SK-N-SH (cell line): ENCODE measurements at regions not wholly inside any gene's neighbourhood (a gene's known extent, or its start where the extent isn't known, plus 50 kb on each side); places are given as distances from the start of the nearest gene placed in this dataset.

Experiments used
- CTCF ChIA-PET: fragments of 300-600, 350-600 bp; formaldehyde crosslinking; extraction: SDS; loops from one replicate; lab custom pipeline; 2021; lab: Yijun Ruan, JAX
- POLR2A ChIA-PET: fragments of 350-600 bp; sonication (Branson Sonifier 250); formaldehyde crosslinking; extraction: SDS; loops from one replicate; lab custom pipeline; 2020; ENCODE audit warnings: antibody characterized with exemption, inconsistent platforms; lab: Yijun Ruan, JAX
- DNase-seq: peaks from one replicate; pipeline ENCODE4 v3.0.0; 2012
- H2AFZ ChIP-seq: fragments of 200-600 bp; sonication (generic); 2 replicates; pipeline ENCODE4 v1.8.1; 2016; ENCODE audit warnings: antibody characterized with exemption, mild to moderate bottlenecking, low read depth
- H3F3A ChIP-seq: fragments of 200-600 bp; sonication (generic); replicated peaks from 2 replicates; pipeline ENCODE3; 2016; ENCODE audit warnings: antibody characterized with exemption, mild to moderate bottlenecking; ENCODE audit not compliant: insufficient read depth
- H3K27ac ChIP-seq, 2 experiments: fragments of 200-500 bp in 1 of 2; fragments of 200-600 bp in 1 of 2; sonication (Bioruptor generic) in 1 of 2; sonication (generic), shearing (Covaris generic) in 1 of 2; 2 replicates each; pipeline versions ENCODE4 v1.5.1 to v1.6.1; 2014 to 2016; ENCODE audit warnings: low read depth in 2 of 2, inconsistent platforms in 1 of 2, low read length in 1 of 2, mild to moderate bottlenecking in 1 of 2, mixed read lengths in 1 of 2
- H3K27me3 ChIP-seq: fragments of 200-600 bp; sonication (generic), shearing (Covaris generic); 2 replicates; pipeline ENCODE4 v1.6.1; 2016; ENCODE audit warnings: mixed run types; ENCODE audit not compliant: insufficient read depth
- H3K36me3 ChIP-seq, 2 experiments: fragments of 200-500 bp in 1 of 2; fragments of 200-600 bp in 1 of 2; sonication (Bioruptor generic) in 1 of 2; sonication (generic) in 1 of 2; replicated peaks in 1 of 2; 2 replicates each; pipeline versions ENCODE3 to v1.5.1; 2014 to 2016; ENCODE audit warnings: low read length in 1 of 2, mild to moderate bottlenecking in 1 of 2; ENCODE audit not compliant: insufficient read depth in 2 of 2, control insufficient read depth in 1 of 2
- H3K4me1 ChIP-seq, 2 experiments: fragments of 200-500 bp in 1 of 2; fragments of 200-600 bp in 1 of 2; sonication (Bioruptor generic) in 1 of 2; sonication (generic), shearing (Covaris generic) in 1 of 2; 2 replicates each; pipeline versions ENCODE4 v1.5.1 to v1.6.1; 2014 to 2016; ENCODE audit warnings: low read depth in 1 of 2, low read length in 1 of 2, mixed run types in 1 of 2; ENCODE audit not compliant: insufficient read depth in 2 of 2, control insufficient read depth in 1 of 2
- H3K4me2 ChIP-seq: fragments of 200-600 bp; sonication (generic), shearing (Covaris generic); 2 replicates; pipeline ENCODE4 v1.6.1; 2017; ENCODE audit warnings: mixed run types
- H3K4me3 ChIP-seq, 2 experiments: fragments of 200-500 bp in 1 of 2; fragments of 200-600 bp in 1 of 2; sonication (Bioruptor generic) in 1 of 2; sonication (generic), shearing (Covaris generic) in 1 of 2; 2 replicates each; pipeline versions ENCODE4 v1.5.1 to v1.8.1; 2014 to 2016; ENCODE audit warnings: low read depth in 2 of 2, inconsistent platforms in 1 of 2, low read length in 1 of 2, mild to moderate bottlenecking in 1 of 2, mixed read lengths in 1 of 2, moderate library complexity in 1 of 2
- H3K79me2 ChIP-seq: fragments of 200-600 bp; sonication (generic); 2 replicates; pipeline ENCODE4 v1.8.1; 2017; ENCODE audit warnings: mild to moderate bottlenecking; ENCODE audit not compliant: insufficient read depth
- H3K9ac ChIP-seq: fragments of 200-600 bp; sonication (generic); 2 replicates; pipeline ENCODE4 v1.6.1; 2017; ENCODE audit warnings: mixed run types
- H3K9me2 ChIP-seq: fragments of 200-600 bp; sonication (generic); 2 replicates; pipeline ENCODE4 v1.6.1; 2017; ENCODE audit warnings: mixed run types
- H3K9me3 ChIP-seq: fragments of 200-600 bp; sonication (generic); 2 replicates; pipeline ENCODE4 v1.6.1; 2017; ENCODE audit warnings: mixed run types, mild to moderate bottlenecking, moderate library complexity
- H4K20me1 ChIP-seq: fragments of 200-600 bp; sonication (generic); 2 replicates; pipeline ENCODE4 v1.6.1; 2017; ENCODE audit warnings: mild to moderate bottlenecking, mixed run types; ENCODE audit not compliant: insufficient read depth
- CHD2 ChIP-seq: fragments of 150-350 bp; IDR thresholded peaks from 2 replicates; pipeline ENCODE4 v1.6.1; 2018; ENCODE audit warnings: low read length; ENCODE audit not compliant: partially characterized antibody
- EP300 ChIP-seq, 2 experiments: IDR thresholded peaks; 2 replicates each; pipeline versions ENCODE4 v1.4.0 to v1.6.1; 2012; ENCODE audit warnings: borderline replicate concordance in 1 of 2, low read depth in 1 of 2, low read length in 1 of 2
- EZH2phosphoT487 ChIP-seq: fragments of 200-600 bp; sonication (generic); IDR thresholded peaks from 2 replicates; pipeline ENCODE4 v1.6.1; 2017; ENCODE audit warnings: low read depth, mixed run types, mild to moderate bottlenecking, antibody characterized with exemption, moderate library complexity, borderline replicate concordance
- FOXJ3 ChIP-seq: sonication (generic); formaldehyde crosslinking; IDR thresholded peaks from 2 replicates; pipeline ENCODE4 v1.5.1; 2020; ENCODE audit warnings: mild to moderate bottlenecking, missing genetic modification reagents
- GATA2 ChIP-seq: sonication (generic); formaldehyde crosslinking; IDR thresholded peaks from 2 replicates; pipeline ENCODE4 v1.5.0; 2020; ENCODE audit warnings: mild to moderate bottlenecking, missing genetic modification reagents
- MEF2A ChIP-seq: IDR thresholded peaks from 2 replicates; pipeline ENCODE4 v1.4.0; 2012; ENCODE audit warnings: low read depth, borderline replicate concordance
- NRF1 ChIP-seq: IDR thresholded peaks from 2 replicates; pipeline ENCODE4 v1.6.1; 2012; ENCODE audit warnings: low read depth, mild to moderate bottlenecking, low read length
- POLR2AphosphoS5 ChIP-seq: IDR thresholded peaks from 2 replicates; pipeline ENCODE4 v1.6.1; 2012; ENCODE audit warnings: low read depth, low read length
- RCOR1 ChIP-seq: fragments of 150-350 bp; IDR thresholded peaks from 2 replicates; pipeline ENCODE4 v1.6.1; 2017; ENCODE audit warnings: antibody characterized with exemption, low read length
- RFX5 ChIP-seq: IDR thresholded peaks from 2 replicates; pipeline ENCODE4 v1.6.1; 2012; ENCODE audit warnings: mild to moderate bottlenecking, improper control_type of control experiment, low read length
- TEAD4 ChIP-seq: IDR thresholded peaks from 2 replicates; pipeline ENCODE4 v1.4.0; 2012; ENCODE audit warnings: mild to moderate bottlenecking, borderline replicate concordance; ENCODE audit not compliant: insufficient read depth
- YY1 ChIP-seq: IDR thresholded peaks from 2 replicates; pipeline ENCODE4 v1.4.0; 2012; ENCODE audit warnings: low read depth, mild to moderate bottlenecking
- WGBS: methylation state at CpG from one replicate; pipeline ENCODE4 v1.1.6; 2017; ENCODE audit warnings: low lambda C conversion rate; 5-methylcytosine and 5-hydroxymethylcytosine counted together
- TF ChIP-seq, protein P1 (sequence below): fragments of 200-600 bp; sonication (generic); IDR thresholded peaks from 2 replicates; pipeline ENCODE4 v1.6.1; 2017; ENCODE audit warnings: antibody characterized with exemption, mild to moderate bottlenecking, moderate library complexity
- TF ChIP-seq, protein P2 (sequence below): IDR thresholded peaks from 2 replicates; pipeline ENCODE4 v1.4.0; 2012; ENCODE audit warnings: low read depth
- TF ChIP-seq, protein P3 (sequence below): IDR thresholded peaks from 2 replicates; pipeline ENCODE4 v1.4.0; 2012; ENCODE audit warnings: low read depth, borderline replicate concordance
- TF ChIP-seq, protein P4 (sequence below): IDR thresholded peaks from 2 replicates; pipeline ENCODE4 v1.6.1; 2012; ENCODE audit warnings: mild to moderate bottlenecking, low read depth, low read length, moderate library complexity
- TF ChIP-seq, protein P5 (sequence below): IDR thresholded peaks from 2 replicates; pipeline ENCODE4; 2012

GRCh38 chr2:210860276-210860675, 303.9 kb downstream of the CPS1 start:
- no peaks in the 10 kb centered on the region for H3K36me3 ChIP-seq
- H3K27ac ChIP-seq = peak overlapping the region in 1 of 2 experiments; percentile 34; a peak in 1 of 4 replicates
- H4K20me1 ChIP-seq = no peaks in the 10 kb centered on the region
- no peak overlapping the region for H3K9ac ChIP-seq
- no peaks in the 10 kb centered on the region for H3K79me2 ChIP-seq
- H3K4me3 ChIP-seq = no peak overlapping the region
- no peaks in the 10 kb centered on the region for H3K9me2 ChIP-seq
- H3K4me2 ChIP-seq = no peak overlapping the region
- no peak overlapping the region for H2AFZ ChIP-seq
- ChIA-PET CTCF (interaction anchor here (1.0 kb wide), 1 partner anchor 19 kb away, joined by 3 read pairs; no protein-coding TSS in a partner anchor), POLR2A (no interaction called here)
- WGBS = 32% methylated on average over 5 of the region's 5 CpGs
- DNase-seq = peak; percentile 2
- TF ChIP-seq EP300 (IDR thresholded peaks at IDR 0.05; ENCODE audit: borderline replicate concordance in 1 of 2, low read depth in 1 of 2, low read length in 1 of 2) (peak in 1 of 2 experiments; percentile 30; a peak in 1 of 4 replicates), RFX5 (no peak), GATA2 (CRISPR knock-in tag) (peak; percentile 35)
- H3K27me3 ChIP-seq = no peaks in the 10 kb centered on the region
- no peaks in the 10 kb centered on the region for H3F3A ChIP-seq
- H3K9me3 ChIP-seq = no peaks in the 10 kb centered on the region
- H3K4me1 ChIP-seq = peaks cover 0 to 13% of the 10 kb centered on the region in 2 experiments; a peak in 2 of 4 replicates

- Histone ChIP-seq H3K4me1 (peaks cover 0 to 13% of the 10 kb centered on the region in 2 experiments; a peak in 2 of 4 replicates), H3K27ac (no peak overlapping the region), H3K79me2 (no peaks in the 10 kb centered on the region), H2AFZ (no peak overlapping the region), H3K4me3 (no peak overlapping the region), H4K20me1 (no peaks in the 10 kb centered on the region), H3K9ac (no peak overlapping the region), H3K36me3 (no peaks in the 10 kb centered on the region), H3F3A (no peaks in the 10 kb centered on the region), H3K27me3 (no peaks in the 10 kb centered on the region), H3K9me2 (no peaks in the 10 kb centered on the region), H3K4me2 (no peak overlapping the region), H3K9me3 (no peaks in the 10 kb centered on the region)
- TF ChIP-seq, protein P1, sequence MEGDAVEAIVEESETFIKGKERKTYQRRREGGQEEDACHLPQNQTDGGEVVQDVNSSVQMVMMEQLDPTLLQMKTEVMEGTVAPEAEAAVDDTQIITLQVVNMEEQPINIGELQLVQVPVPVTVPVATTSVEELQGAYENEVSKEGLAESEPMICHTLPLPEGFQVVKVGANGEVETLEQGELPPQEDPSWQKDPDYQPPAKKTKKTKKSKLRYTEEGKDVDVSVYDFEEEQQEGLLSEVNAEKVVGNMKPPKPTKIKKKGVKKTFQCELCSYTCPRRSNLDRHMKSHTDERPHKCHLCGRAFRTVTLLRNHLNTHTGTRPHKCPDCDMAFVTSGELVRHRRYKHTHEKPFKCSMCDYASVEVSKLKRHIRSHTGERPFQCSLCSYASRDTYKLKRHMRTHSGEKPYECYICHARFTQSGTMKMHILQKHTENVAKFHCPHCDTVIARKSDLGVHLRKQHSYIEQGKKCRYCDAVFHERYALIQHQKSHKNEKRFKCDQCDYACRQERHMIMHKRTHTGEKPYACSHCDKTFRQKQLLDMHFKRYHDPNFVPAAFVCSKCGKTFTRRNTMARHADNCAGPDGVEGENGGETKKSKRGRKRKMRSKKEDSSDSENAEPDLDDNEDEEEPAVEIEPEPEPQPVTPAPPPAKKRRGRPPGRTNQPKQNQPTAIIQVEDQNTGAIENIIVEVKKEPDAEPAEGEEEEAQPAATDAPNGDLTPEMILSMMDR = no peak
- TF ChIP-seq POLR2AphosphoS5 = no peak
- TF ChIP-seq, protein P2, sequence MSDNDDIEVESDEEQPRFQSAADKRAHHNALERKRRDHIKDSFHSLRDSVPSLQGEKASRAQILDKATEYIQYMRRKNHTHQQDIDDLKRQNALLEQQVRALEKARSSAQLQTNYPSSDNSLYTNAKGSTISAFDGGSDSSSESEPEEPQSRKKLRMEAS = no peak
- TF ChIP-seq, protein P3, sequence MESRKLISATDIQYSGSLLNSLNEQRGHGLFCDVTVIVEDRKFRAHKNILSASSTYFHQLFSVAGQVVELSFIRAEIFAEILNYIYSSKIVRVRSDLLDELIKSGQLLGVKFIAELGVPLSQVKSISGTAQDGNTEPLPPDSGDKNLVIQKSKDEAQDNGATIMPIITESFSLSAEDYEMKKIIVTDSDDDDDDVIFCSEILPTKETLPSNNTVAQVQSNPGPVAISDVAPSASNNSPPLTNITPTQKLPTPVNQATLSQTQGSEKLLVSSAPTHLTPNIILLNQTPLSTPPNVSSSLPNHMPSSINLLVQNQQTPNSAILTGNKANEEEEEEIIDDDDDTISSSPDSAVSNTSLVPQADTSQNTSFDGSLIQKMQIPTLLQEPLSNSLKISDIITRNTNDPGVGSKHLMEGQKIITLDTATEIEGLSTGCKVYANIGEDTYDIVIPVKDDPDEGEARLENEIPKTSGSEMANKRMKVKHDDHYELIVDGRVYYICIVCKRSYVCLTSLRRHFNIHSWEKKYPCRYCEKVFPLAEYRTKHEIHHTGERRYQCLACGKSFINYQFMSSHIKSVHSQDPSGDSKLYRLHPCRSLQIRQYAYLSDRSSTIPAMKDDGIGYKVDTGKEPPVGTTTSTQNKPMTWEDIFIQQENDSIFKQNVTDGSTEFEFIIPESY = no peak
- TF ChIP-seq GATA2 (CRISPR knock-in tag) = no peak
- TF ChIP-seq, protein P4, sequence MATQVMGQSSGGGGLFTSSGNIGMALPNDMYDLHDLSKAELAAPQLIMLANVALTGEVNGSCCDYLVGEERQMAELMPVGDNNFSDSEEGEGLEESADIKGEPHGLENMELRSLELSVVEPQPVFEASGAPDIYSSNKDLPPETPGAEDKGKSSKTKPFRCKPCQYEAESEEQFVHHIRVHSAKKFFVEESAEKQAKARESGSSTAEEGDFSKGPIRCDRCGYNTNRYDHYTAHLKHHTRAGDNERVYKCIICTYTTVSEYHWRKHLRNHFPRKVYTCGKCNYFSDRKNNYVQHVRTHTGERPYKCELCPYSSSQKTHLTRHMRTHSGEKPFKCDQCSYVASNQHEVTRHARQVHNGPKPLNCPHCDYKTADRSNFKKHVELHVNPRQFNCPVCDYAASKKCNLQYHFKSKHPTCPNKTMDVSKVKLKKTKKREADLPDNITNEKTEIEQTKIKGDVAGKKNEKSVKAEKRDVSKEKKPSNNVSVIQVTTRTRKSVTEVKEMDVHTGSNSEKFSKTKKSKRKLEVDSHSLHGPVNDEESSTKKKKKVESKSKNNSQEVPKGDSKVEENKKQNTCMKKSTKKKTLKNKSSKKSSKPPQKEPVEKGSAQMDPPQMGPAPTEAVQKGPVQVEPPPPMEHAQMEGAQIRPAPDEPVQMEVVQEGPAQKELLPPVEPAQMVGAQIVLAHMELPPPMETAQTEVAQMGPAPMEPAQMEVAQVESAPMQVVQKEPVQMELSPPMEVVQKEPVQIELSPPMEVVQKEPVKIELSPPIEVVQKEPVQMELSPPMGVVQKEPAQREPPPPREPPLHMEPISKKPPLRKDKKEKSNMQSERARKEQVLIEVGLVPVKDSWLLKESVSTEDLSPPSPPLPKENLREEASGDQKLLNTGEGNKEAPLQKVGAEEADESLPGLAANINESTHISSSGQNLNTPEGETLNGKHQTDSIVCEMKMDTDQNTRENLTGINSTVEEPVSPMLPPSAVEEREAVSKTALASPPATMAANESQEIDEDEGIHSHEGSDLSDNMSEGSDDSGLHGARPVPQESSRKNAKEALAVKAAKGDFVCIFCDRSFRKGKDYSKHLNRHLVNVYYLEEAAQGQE = no peak
- TF ChIP-seq EP300 (IDR thresholded peaks at IDR 0.05; ENCODE audit: borderline replicate concordance in 1 of 2, low read depth in 1 of 2, low read length in 1 of 2) = no peak
- TF ChIP-seq CHD2 = no peak
- no peak for TF ChIP-seq YY1
- TF ChIP-seq, protein P5, sequence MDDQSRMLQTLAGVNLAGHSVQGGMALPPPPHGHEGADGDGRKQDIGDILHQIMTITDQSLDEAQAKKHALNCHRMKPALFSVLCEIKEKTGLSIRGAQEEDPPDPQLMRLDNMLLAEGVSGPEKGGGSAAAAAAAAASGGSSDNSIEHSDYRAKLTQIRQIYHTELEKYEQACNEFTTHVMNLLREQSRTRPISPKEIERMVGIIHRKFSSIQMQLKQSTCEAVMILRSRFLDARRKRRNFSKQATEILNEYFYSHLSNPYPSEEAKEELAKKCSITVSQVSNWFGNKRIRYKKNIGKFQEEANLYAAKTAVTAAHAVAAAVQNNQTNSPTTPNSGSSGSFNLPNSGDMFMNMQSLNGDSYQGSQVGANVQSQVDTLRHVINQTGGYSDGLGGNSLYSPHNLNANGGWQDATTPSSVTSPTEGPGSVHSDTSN = no peak
- TF ChIP-seq EZH2phosphoT487 = no peak
- no peak for TF ChIP-seq MEF2A
- TF ChIP-seq TEAD4 = no peak
- TF ChIP-seq FOXJ3 = no peak
- TF ChIP-seq RCOR1 = no peak
- TF ChIP-seq NRF1 = no peak
- CTCF ChIA-PET = no interaction called here
- WGBS = 65% methylated on average over 2 of the region's 2 CpGs
- POLR2A ChIA-PET = no interaction called here
- no peak for DNase-seq
These were observed 304.8 kb downstream of the CPS1 start for GRCh38 chr2:210861038-210861665.
